ENCODE measurements at regions not wholly inside any gene's neighbourhood (a gene's known extent, or its start where the extent isn't known, plus 50 kb on each side); places are given as distances from the start of the nearest gene placed in this dataset.

GRCh38 chr18:73124175-73124574, 256.4 kb upstream of the NETO1 start:
- Histone ChIP-seq H3K36me3 (ENCODE audit: insufficient read depth) (no peaks in the 10 kb centered on the region), H3K4me2 (no peak overlapping the region), H3K27ac (ENCODE audit: low read depth) (no peak overlapping the region), H3K79me2 (replicated peaks; ENCODE audit: insufficient read depth) (no peaks in the 10 kb centered on the region), H3K27me3 (ENCODE audit: insufficient read depth) (no peaks in the 10 kb centered on the region), H2AFZ (0 out of 2 replicates have a peak overlapping the region, but pooled peaks have one; percentile 35), H3K4me3 (no peak overlapping the region), H3K4me1 (ENCODE audit: insufficient read depth) (no peaks in the 10 kb centered on the region), H4K20me1 (replicated peaks; ENCODE audit: insufficient read depth) (no peaks in the 10 kb centered on the region), H3K9me2 (ENCODE audit: insufficient read depth) (no peaks in the 10 kb centered on the region), H3F3A (replicated peaks; ENCODE audit: low read depth) (no peaks in the 10 kb centered on the region)
- no peak overlapping the region for H3K27ac Mint-ChIP-seq
- no peak for ATAC-seq
- no peak overlapping the region for H3K4me3 Mint-ChIP-seq
- H3K4me1 Mint-ChIP-seq: no peaks in the 10 kb centered on the region
- no peaks in the 10 kb centered on the region for H3K9me3 Mint-ChIP-seq
- DNase-seq (ENCODE audit: low spot score): no peak
- H3K36me3 Mint-ChIP-seq (ENCODE audit: low read depth): no peaks in the 10 kb centered on the region
- peaks cover 2% of the 10 kb centered on the region for H3K27me3 Mint-ChIP-seq (ENCODE audit: insufficient read depth, low read depth, poor library complexity)
- TF ChIP-seq REST (IDR thresholded peaks at IDR 0.05; ENCODE audit: unreplicated experiment) (no peak), CTCF (conservative IDR thresholded peaks at IDR 0.05; ENCODE audit: low read depth in 2 of 2) (no peak), ZNF462 (CRISPR knock-in tag; IDR thresholded peaks at IDR 0.05) (no peak), NANOG (IDR thresholded peaks at IDR 0.05; ENCODE audit: borderline replicate concordance) (no peak), POLR2AphosphoS5 (IDR thresholded peaks at IDR 0.05; ENCODE audit: low read depth) (no peak), JUNB (IDR thresholded peaks at IDR 0.05; ENCODE audit: unreplicated experiment) (no peak), STAT1 (IDR thresholded peaks at IDR 0.05; ENCODE audit: unreplicated experiment) (no peak), ZNF114 (CRISPR knock-in tag; IDR thresholded peaks at IDR 0.05) (no peak), EZH2phosphoT487 (IDR thresholded peaks at IDR 0.05; ENCODE audit: unreplicated experiment) (no peak), ZNF331 (CRISPR knock-in tag; IDR thresholded peaks at IDR 0.05; ENCODE audit: low read depth) (no peak), CREB1 (CRISPR knock-in tag; IDR thresholded peaks at IDR 0.05; ENCODE audit: low read depth) (no peak), ETS1 (IDR thresholded peaks at IDR 0.05) (no peak), EZH2 (IDR thresholded peaks at IDR 0.05; ENCODE audit: low read depth, unreplicated experiment) (no peak)

Data from GM23338 (cell line).